SK-N-SH (cell line): ENCODE measurements at regions not wholly inside any gene's neighbourhood (a gene's known extent, or its start where the extent isn't known, plus 50 kb on each side); places are given as distances from the start of the nearest gene placed in this dataset.

Experiments
- CTCF ChIA-PET: fragments of 300-600, 350-600 bp; formaldehyde crosslinking; extraction: SDS; loops from one replicate; lab custom pipeline; 2021; lab: Yijun Ruan, JAX
- POLR2A ChIA-PET: fragments of 350-600 bp; sonication (Branson Sonifier 250); formaldehyde crosslinking; extraction: SDS; loops from one replicate; lab custom pipeline; 2020; ENCODE audit warnings: antibody characterized with exemption, inconsistent platforms; lab: Yijun Ruan, JAX
- DNase-seq: peaks from one replicate; pipeline ENCODE4 v3.0.0; 2012
- H2AFZ ChIP-seq: fragments of 200-600 bp; sonication (generic); 2 replicates; pipeline ENCODE4 v1.8.1; 2016; ENCODE audit warnings: antibody characterized with exemption, mild to moderate bottlenecking, low read depth
- H3F3A ChIP-seq: fragments of 200-600 bp; sonication (generic); replicated peaks from 2 replicates; pipeline ENCODE3; 2016; ENCODE audit warnings: antibody characterized with exemption, mild to moderate bottlenecking; ENCODE audit not compliant: insufficient read depth
- H3K27ac ChIP-seq, 2 experiments: fragments of 200-500 bp in 1 of 2; fragments of 200-600 bp in 1 of 2; sonication (Bioruptor generic) in 1 of 2; sonication (generic), shearing (Covaris generic) in 1 of 2; 2 replicates each; pipeline versions ENCODE4 v1.5.1 to v1.6.1; 2014 to 2016; ENCODE audit warnings: low read depth in 2 of 2, inconsistent platforms in 1 of 2, low read length in 1 of 2, mild to moderate bottlenecking in 1 of 2, mixed read lengths in 1 of 2
- H3K27me3 ChIP-seq: fragments of 200-600 bp; sonication (generic), shearing (Covaris generic); 2 replicates; pipeline ENCODE4 v1.6.1; 2016; ENCODE audit warnings: mixed run types; ENCODE audit not compliant: insufficient read depth
- H3K36me3 ChIP-seq, 2 experiments: fragments of 200-500 bp in 1 of 2; fragments of 200-600 bp in 1 of 2; sonication (Bioruptor generic) in 1 of 2; sonication (generic) in 1 of 2; replicated peaks in 1 of 2; 2 replicates each; pipeline versions ENCODE3 to v1.5.1; 2014 to 2016; ENCODE audit warnings: low read length in 1 of 2, mild to moderate bottlenecking in 1 of 2; ENCODE audit not compliant: insufficient read depth in 2 of 2, control insufficient read depth in 1 of 2
- H3K4me1 ChIP-seq, 2 experiments: fragments of 200-500 bp in 1 of 2; fragments of 200-600 bp in 1 of 2; sonication (Bioruptor generic) in 1 of 2; sonication (generic), shearing (Covaris generic) in 1 of 2; 2 replicates each; pipeline versions ENCODE4 v1.5.1 to v1.6.1; 2014 to 2016; ENCODE audit warnings: low read depth in 1 of 2, low read length in 1 of 2, mixed run types in 1 of 2; ENCODE audit not compliant: insufficient read depth in 2 of 2, control insufficient read depth in 1 of 2
- H3K4me2 ChIP-seq: fragments of 200-600 bp; sonication (generic), shearing (Covaris generic); 2 replicates; pipeline ENCODE4 v1.6.1; 2017; ENCODE audit warnings: mixed run types
- H3K4me3 ChIP-seq, 2 experiments: fragments of 200-500 bp in 1 of 2; fragments of 200-600 bp in 1 of 2; sonication (Bioruptor generic) in 1 of 2; sonication (generic), shearing (Covaris generic) in 1 of 2; 2 replicates each; pipeline versions ENCODE4 v1.5.1 to v1.8.1; 2014 to 2016; ENCODE audit warnings: low read depth in 2 of 2, inconsistent platforms in 1 of 2, low read length in 1 of 2, mild to moderate bottlenecking in 1 of 2, mixed read lengths in 1 of 2, moderate library complexity in 1 of 2
- H3K79me2 ChIP-seq: fragments of 200-600 bp; sonication (generic); 2 replicates; pipeline ENCODE4 v1.8.1; 2017; ENCODE audit warnings: mild to moderate bottlenecking; ENCODE audit not compliant: insufficient read depth
- H3K9ac ChIP-seq: fragments of 200-600 bp; sonication (generic); 2 replicates; pipeline ENCODE4 v1.6.1; 2017; ENCODE audit warnings: mixed run types
- H3K9me2 ChIP-seq: fragments of 200-600 bp; sonication (generic); 2 replicates; pipeline ENCODE4 v1.6.1; 2017; ENCODE audit warnings: mixed run types
- H3K9me3 ChIP-seq: fragments of 200-600 bp; sonication (generic); 2 replicates; pipeline ENCODE4 v1.6.1; 2017; ENCODE audit warnings: mixed run types, mild to moderate bottlenecking, moderate library complexity
- H4K20me1 ChIP-seq: fragments of 200-600 bp; sonication (generic); 2 replicates; pipeline ENCODE4 v1.6.1; 2017; ENCODE audit warnings: mild to moderate bottlenecking, mixed run types; ENCODE audit not compliant: insufficient read depth
- ELF1 ChIP-seq: IDR thresholded peaks from 2 replicates; pipeline ENCODE4 v1.4.0; 2012
- EZH2phosphoT487 ChIP-seq: fragments of 200-600 bp; sonication (generic); IDR thresholded peaks from 2 replicates; pipeline ENCODE4 v1.6.1; 2017; ENCODE audit warnings: low read depth, mixed run types, mild to moderate bottlenecking, antibody characterized with exemption, moderate library complexity, borderline replicate concordance
- FOSL2 ChIP-seq: IDR thresholded peaks from 2 replicates; pipeline ENCODE4 v1.4.0; 2012; ENCODE audit warnings: low read depth, mild to moderate bottlenecking, moderate library complexity, borderline replicate concordance
- FOXJ3 ChIP-seq: sonication (generic); formaldehyde crosslinking; IDR thresholded peaks from 2 replicates; pipeline ENCODE4 v1.5.1; 2020; ENCODE audit warnings: mild to moderate bottlenecking, missing genetic modification reagents
- GABPA ChIP-seq: IDR thresholded peaks from 2 replicates; pipeline ENCODE4 v1.4.0; 2012; ENCODE audit warnings: low read depth, mild to moderate bottlenecking
- GATA2 ChIP-seq: sonication (generic); formaldehyde crosslinking; IDR thresholded peaks from 2 replicates; pipeline ENCODE4 v1.5.0; 2020; ENCODE audit warnings: mild to moderate bottlenecking, missing genetic modification reagents
- JUND ChIP-seq: IDR thresholded peaks from 2 replicates; pipeline ENCODE4 v1.4.0; 2012
- MAX ChIP-seq: IDR thresholded peaks from 2 replicates; pipeline ENCODE4 v1.4.0; 2012; ENCODE audit warnings: low read depth
- NFIC ChIP-seq: IDR thresholded peaks from 2 replicates; pipeline ENCODE4 v1.4.0; 2012; ENCODE audit warnings: borderline replicate concordance
- NRF1 ChIP-seq: IDR thresholded peaks from 2 replicates; pipeline ENCODE4 v1.6.1; 2012; ENCODE audit warnings: low read depth, mild to moderate bottlenecking, low read length
- RAD21 ChIP-seq: IDR thresholded peaks from 2 replicates; pipeline ENCODE4 v1.6.1; 2012; ENCODE audit warnings: mild to moderate bottlenecking, low read length
- RCOR1 ChIP-seq: fragments of 150-350 bp; IDR thresholded peaks from 2 replicates; pipeline ENCODE4 v1.6.1; 2017; ENCODE audit warnings: antibody characterized with exemption, low read length
- SMC3 ChIP-seq: IDR thresholded peaks from 2 replicates; pipeline ENCODE4 v1.6.1; 2012; ENCODE audit warnings: low read depth, low read length, improper control_type of control experiment
- TAF1 ChIP-seq: IDR thresholded peaks from 2 replicates; pipeline ENCODE4 v1.6.1; 2012; ENCODE audit warnings: low read depth, mild to moderate bottlenecking, low read length, moderate library complexity, borderline replicate concordance
- TEAD4 ChIP-seq: IDR thresholded peaks from 2 replicates; pipeline ENCODE4 v1.4.0; 2012; ENCODE audit warnings: mild to moderate bottlenecking, borderline replicate concordance; ENCODE audit not compliant: insufficient read depth
- YY1 ChIP-seq: IDR thresholded peaks from 2 replicates; pipeline ENCODE4 v1.4.0; 2012; ENCODE audit warnings: low read depth, mild to moderate bottlenecking
- WGBS: methylation state at CpG from one replicate; pipeline ENCODE4 v1.1.6; 2017; ENCODE audit warnings: low lambda C conversion rate; 5-methylcytosine and 5-hydroxymethylcytosine counted together
- TF ChIP-seq, protein P1 (sequence below): fragments of 150-350 bp; IDR thresholded peaks from 2 replicates; pipeline ENCODE4 v1.6.1; 2017; ENCODE audit warnings: antibody characterized with exemption, low read length, low read depth, borderline replicate concordance
- TF ChIP-seq, protein P2 (sequence below): fragments of 150-350 bp; IDR thresholded peaks from 2 replicates; pipeline ENCODE4 v1.6.1; 2016; ENCODE audit warnings: mild to moderate bottlenecking, low read depth, low read length
- TF ChIP-seq, protein P3 (sequence below): fragments of 200-600 bp; sonication (generic); IDR thresholded peaks from 2 replicates; pipeline ENCODE4 v1.6.1; 2017; ENCODE audit warnings: antibody characterized with exemption, mild to moderate bottlenecking, moderate library complexity

GRCh38 chr11:13891911-13892310 lies 70.6 kb upstream of the SPON1 start:
- CTCF ChIA-PET, result interaction anchor here (1.0 to 1.3 kb wide), 2 partner anchors 119 to 257 kb away, joined by 3 to 4 read pairs; no protein-coding TSS in a partner anchor
- Histone ChIP-seq H4K20me1 (no peaks in the 10 kb centered on the region), H3K4me1 (peaks cover 0 to 10% of the 10 kb centered on the region in 2 experiments; a peak in 2 of 4 replicates), H3K4me2 (no peak overlapping the region), H3K9ac (no peak overlapping the region), H3K36me3 (no peaks in the 10 kb centered on the region), H3K27ac (no peak overlapping the region), H3K4me3 (no peak overlapping the region)
- TF ChIP-seq FOXJ3 (CRISPR knock-in tag) (no peak), GATA2 (CRISPR knock-in tag) (peak; percentile 35; the same call in 1 of the 2 replicates)
- TF ChIP-seq, all 33 proteins: peak for 1
- Histone ChIP-seq H3K9me3 (no peaks in the 10 kb centered on the region), H3K79me2 (no peaks in the 10 kb centered on the region), H3K27me3 (no peaks in the 10 kb centered on the region), H3K9me2 (no peaks in the 10 kb centered on the region), H2AFZ (no peak overlapping the region), H3F3A (no peaks in the 10 kb centered on the region)
- no peak for DNase-seq
- POLR2A ChIA-PET, result no interaction called here
- 41% methylated on average over 1 of the region's 1 CpG for WGBS

DNA sequence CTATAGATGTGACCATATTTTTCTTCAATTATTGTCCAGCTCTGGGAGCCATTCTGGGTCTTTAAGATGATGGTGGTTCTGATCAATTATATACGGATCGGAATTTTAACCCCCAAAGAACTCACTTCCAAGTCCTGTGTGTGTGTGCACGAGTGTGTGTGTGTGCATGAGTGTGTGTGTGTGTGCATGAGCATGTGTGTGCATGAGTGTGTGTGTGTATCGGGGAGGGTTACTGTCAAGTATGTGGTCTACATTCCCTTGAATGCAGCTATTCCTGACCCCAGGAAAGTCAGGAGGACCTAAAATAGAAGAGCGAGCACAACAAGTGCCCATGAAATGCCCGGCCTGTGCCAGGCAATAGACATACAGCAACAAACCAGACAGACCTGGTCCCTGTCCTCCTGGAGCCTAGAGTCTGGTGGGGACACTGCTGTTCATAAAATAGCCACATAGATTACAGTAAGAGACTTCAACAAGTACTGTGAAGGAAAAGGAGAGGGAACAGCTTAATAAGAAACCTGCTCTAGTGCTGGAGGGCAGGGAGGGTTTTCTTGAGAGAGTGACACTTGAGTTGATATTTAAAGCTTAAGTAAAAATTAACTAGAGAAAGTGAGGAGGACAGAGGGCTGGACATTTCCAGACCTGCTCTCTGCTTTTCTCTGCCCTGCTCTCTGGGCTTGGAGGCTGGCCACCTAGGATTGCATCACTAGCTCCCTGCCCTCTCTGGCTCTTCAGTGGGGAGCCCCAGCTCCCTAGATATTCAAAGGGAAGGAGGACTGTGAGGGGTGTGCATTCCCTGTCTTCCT lies 66.1 kb upstream of the SPON1 start:
- ChIA-PET CTCF (no interaction called here), POLR2A (no interaction called here)
- no peaks in the 10 kb centered on the region for H3F3A ChIP-seq
- H3K27ac ChIP-seq, result no peak overlapping the region
- 40% methylated on average over 6 of the region's 6 CpGs for WGBS
- H3K36me3 ChIP-seq, result no peaks in the 10 kb centered on the region
- H3K4me1 ChIP-seq, result no peaks in the 10 kb centered on the region; a peak in 2 of 4 replicates
- no peak overlapping the region for H3K4me2 ChIP-seq
- no peak overlapping the region for H2AFZ ChIP-seq
- H3K27me3 ChIP-seq, result no peaks in the 10 kb centered on the region
- TF ChIP-seq RAD21 (no peak), FOSL2 (no peak), NRF1 (no peak), GATA2 (CRISPR knock-in tag) (no peak), ELF1 (no peak), TAF1 (no peak), YY1 (no peak), FOXJ3 (CRISPR knock-in tag) (no peak), EZH2phosphoT487 (no peak), MAX (no peak), RCOR1 (no peak), JUND (no peak), NFIC (no peak), TEAD4 (no peak), SMC3 (no peak), GABPA (no peak)
- TF ChIP-seq, protein P1, sequence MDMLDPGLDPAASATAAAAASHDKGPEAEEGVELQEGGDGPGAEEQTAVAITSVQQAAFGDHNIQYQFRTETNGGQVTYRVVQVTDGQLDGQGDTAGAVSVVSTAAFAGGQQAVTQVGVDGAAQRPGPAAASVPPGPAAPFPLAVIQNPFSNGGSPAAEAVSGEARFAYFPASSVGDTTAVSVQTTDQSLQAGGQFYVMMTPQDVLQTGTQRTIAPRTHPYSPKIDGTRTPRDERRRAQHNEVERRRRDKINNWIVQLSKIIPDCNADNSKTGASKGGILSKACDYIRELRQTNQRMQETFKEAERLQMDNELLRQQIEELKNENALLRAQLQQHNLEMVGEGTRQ, result no peak
- TF ChIP-seq, protein P2, sequence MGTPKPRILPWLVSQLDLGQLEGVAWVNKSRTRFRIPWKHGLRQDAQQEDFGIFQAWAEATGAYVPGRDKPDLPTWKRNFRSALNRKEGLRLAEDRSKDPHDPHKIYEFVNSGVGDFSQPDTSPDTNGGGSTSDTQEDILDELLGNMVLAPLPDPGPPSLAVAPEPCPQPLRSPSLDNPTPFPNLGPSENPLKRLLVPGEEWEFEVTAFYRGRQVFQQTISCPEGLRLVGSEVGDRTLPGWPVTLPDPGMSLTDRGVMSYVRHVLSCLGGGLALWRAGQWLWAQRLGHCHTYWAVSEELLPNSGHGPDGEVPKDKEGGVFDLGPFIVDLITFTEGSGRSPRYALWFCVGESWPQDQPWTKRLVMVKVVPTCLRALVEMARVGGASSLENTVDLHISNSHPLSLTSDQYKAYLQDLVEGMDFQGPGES, result no peak
- TF ChIP-seq, protein P3, sequence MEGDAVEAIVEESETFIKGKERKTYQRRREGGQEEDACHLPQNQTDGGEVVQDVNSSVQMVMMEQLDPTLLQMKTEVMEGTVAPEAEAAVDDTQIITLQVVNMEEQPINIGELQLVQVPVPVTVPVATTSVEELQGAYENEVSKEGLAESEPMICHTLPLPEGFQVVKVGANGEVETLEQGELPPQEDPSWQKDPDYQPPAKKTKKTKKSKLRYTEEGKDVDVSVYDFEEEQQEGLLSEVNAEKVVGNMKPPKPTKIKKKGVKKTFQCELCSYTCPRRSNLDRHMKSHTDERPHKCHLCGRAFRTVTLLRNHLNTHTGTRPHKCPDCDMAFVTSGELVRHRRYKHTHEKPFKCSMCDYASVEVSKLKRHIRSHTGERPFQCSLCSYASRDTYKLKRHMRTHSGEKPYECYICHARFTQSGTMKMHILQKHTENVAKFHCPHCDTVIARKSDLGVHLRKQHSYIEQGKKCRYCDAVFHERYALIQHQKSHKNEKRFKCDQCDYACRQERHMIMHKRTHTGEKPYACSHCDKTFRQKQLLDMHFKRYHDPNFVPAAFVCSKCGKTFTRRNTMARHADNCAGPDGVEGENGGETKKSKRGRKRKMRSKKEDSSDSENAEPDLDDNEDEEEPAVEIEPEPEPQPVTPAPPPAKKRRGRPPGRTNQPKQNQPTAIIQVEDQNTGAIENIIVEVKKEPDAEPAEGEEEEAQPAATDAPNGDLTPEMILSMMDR, result no peak
- H4K20me1 ChIP-seq, result no peaks in the 10 kb centered on the region
- no peaks in the 10 kb centered on the region for H3K9me2 ChIP-seq
- no peak overlapping the region for H3K4me3 ChIP-seq
- no peaks in the 10 kb centered on the region for H3K9me3 ChIP-seq
- no peaks in the 10 kb centered on the region for H3K79me2 ChIP-seq
- DNase-seq, result no peak
- H3K9ac ChIP-seq, result no peak overlapping the region
